ENCODE measurements at regions not wholly inside any gene's neighbourhood (a gene's known extent, or its start where the extent isn't known, plus 50 kb on each side); places are given as distances from the start of the nearest gene placed in this dataset.

DNA sequence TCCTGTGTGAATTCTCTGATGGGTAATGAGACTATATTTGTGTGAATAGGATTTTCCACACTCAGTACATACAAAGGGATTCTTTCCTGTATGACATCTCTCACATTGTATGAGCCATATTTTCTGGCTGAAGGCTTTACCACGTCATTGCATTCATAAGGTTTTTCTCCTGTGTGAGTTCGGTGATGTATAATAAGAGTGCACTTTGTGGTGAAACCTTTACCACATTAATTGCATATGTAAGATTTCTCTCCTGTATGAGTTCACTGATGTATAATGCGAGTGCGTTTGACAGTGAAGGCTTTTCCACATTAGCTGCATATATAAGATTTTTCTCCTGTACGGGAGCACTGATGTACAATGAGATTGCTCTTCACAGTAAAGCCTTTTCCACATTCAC is 455.4 kb upstream of the CNTN5 start:
- H3K4me1 Mint-ChIP-seq (ENCODE audit: low read depth): peaks cover 1% of the 10 kb centered on the region
- H3K36me3 Mint-ChIP-seq (ENCODE audit: insufficient read depth): no peaks in the 10 kb centered on the region
- H3K27ac Mint-ChIP-seq: no peak overlapping the region
- no peak overlapping the region for H3K4me3 Mint-ChIP-seq (ENCODE audit: low read depth)
- TF ChIP-seq, protein P1, sequence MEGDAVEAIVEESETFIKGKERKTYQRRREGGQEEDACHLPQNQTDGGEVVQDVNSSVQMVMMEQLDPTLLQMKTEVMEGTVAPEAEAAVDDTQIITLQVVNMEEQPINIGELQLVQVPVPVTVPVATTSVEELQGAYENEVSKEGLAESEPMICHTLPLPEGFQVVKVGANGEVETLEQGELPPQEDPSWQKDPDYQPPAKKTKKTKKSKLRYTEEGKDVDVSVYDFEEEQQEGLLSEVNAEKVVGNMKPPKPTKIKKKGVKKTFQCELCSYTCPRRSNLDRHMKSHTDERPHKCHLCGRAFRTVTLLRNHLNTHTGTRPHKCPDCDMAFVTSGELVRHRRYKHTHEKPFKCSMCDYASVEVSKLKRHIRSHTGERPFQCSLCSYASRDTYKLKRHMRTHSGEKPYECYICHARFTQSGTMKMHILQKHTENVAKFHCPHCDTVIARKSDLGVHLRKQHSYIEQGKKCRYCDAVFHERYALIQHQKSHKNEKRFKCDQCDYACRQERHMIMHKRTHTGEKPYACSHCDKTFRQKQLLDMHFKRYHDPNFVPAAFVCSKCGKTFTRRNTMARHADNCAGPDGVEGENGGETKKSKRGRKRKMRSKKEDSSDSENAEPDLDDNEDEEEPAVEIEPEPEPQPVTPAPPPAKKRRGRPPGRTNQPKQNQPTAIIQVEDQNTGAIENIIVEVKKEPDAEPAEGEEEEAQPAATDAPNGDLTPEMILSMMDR (IDR thresholded peaks at IDR 0.05; ENCODE audit: unreplicated experiment): no peak
- H3K9me3 Mint-ChIP-seq (ENCODE audit: low read depth): no peaks in the 10 kb centered on the region
- DNase-seq (ENCODE audit: low spot score, unreplicated experiment): no peak
- no peaks in the 10 kb centered on the region for H3K27me3 Mint-ChIP-seq

DNA sequence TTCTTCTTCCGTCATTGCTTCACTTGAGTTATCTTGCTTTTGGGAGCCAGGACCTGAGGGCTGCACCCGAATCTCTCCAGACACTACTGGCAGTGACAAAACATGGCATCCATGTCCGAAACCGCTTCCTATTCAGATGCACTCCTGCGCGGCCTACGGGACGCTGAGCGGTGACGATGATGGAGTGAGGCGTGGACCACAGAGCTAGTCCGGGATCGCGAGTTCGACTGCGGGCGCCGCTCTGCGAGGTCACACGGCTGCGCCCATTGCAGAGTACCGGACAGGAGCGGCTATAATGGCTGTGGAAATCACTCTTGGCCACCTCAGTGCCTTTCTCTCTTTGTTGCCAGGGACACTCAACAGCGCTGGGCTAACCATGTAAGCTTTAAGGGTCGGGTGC is 453.8 kb upstream of the CNTN5 start:
- Mint-ChIP-seq H3K36me3 (ENCODE audit: insufficient read depth) (no peaks in the 10 kb centered on the region), H3K27me3 (no peaks in the 10 kb centered on the region), H3K4me3 (ENCODE audit: low read depth) (no peak overlapping the region)

DNA sequence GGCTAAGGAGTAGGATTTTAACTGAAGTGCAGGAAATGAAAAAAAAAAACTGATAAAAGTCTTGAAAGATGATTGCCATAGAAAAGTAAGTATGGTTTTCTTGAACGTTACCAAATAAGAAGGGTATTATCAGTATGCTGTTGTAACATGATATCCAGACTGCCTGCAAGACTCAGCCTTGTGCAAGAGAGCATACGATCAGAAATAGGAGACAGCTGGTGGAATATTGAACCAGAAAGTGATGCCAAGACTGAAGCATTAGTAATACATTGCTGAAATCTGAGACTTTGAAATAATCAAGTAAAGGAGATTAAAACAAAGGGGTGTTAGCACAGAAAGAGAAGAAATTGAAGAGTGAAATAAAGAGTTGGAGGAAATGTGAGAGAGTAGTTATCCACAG is 452.7 kb upstream of the CNTN5 start:
- no peak for DNase-seq (ENCODE audit: low spot score, unreplicated experiment)
- Mint-ChIP-seq H3K9me3 (ENCODE audit: low read depth) (no peaks in the 10 kb centered on the region), H3K36me3 (ENCODE audit: insufficient read depth) (no peaks in the 10 kb centered on the region), H3K27me3 (no peaks in the 10 kb centered on the region), H3K27ac (no peak overlapping the region), H3K4me1 (ENCODE audit: low read depth) (peaks cover 1% of the 10 kb centered on the region), H3K4me3 (ENCODE audit: low read depth) (no peak overlapping the region)
- TF ChIP-seq, protein P1 (IDR thresholded peaks at IDR 0.05; ENCODE audit: unreplicated experiment): no peak

More for the DNA sequence above, 453.8 kb upstream of the CNTN5 start:
- Mint-ChIP-seq H3K9me3 (ENCODE audit: low read depth) (no peaks in the 10 kb centered on the region), H3K27ac (no peak overlapping the region), H3K4me1 (ENCODE audit: low read depth) (peaks cover 1% of the 10 kb centered on the region)
- TF ChIP-seq, protein P1 (IDR thresholded peaks at IDR 0.05; ENCODE audit: unreplicated experiment): no peak
- DNase-seq (ENCODE audit: low spot score, unreplicated experiment): no peak

DNA sequence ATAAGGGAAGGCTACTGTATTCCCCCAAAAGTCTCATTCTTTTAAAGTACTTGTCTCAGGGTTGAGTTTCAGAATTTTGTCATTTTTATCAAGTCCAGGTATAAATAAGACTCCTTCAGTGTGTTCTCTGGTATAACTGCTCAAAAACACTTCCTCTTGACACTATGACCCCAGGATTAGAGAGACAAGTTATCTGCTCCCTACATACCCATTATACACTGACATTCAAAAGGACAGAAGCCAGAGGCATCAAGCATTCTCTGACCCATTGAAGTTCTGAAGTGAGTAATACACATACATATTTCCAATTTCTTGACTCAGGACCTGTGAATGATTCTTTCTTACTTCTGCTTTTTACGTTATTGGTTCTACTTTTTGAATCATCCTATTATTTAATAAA is 447.8 kb upstream of the CNTN5 start:
- TF ChIP-seq, protein P1 (IDR thresholded peaks at IDR 0.05; ENCODE audit: unreplicated experiment): no peak
- H3K36me3 Mint-ChIP-seq (ENCODE audit: insufficient read depth): no peaks in the 10 kb centered on the region
- no peak overlapping the region for H3K27ac Mint-ChIP-seq
- no peak for DNase-seq (ENCODE audit: low spot score, unreplicated experiment)
- no peaks in the 10 kb centered on the region for H3K27me3 Mint-ChIP-seq
- H3K4me3 Mint-ChIP-seq (ENCODE audit: low read depth): no peak overlapping the region
- peaks cover 1% of the 10 kb centered on the region for H3K4me1 Mint-ChIP-seq (ENCODE audit: low read depth)
- no peaks in the 10 kb centered on the region for H3K9me3 Mint-ChIP-seq (ENCODE audit: low read depth)

DNA sequence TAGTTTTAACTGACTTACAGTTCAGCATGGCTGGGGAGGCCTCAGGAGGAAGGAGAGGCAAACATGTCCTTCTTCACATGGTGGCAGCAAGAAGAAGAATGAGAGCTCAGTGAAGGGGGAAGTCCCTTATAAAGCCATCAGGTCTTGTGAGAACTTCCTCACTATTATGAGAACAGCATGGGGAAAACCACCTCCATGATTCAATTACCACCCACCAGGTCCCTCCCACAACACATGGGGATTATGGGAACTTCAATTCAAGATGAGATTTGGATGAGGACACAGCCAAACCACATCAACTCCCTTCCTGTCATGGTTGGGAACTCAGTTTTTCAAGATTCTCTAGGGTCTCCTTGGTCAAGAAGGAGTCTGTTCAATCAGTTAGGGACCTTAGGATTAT is 432.9 kb upstream of the CNTN5 start:
- Mint-ChIP-seq H3K9me3 (ENCODE audit: low read depth) (peaks cover 4% of the 10 kb centered on the region), H3K27ac (no peak overlapping the region), H3K4me1 (ENCODE audit: low read depth) (no peaks in the 10 kb centered on the region), H3K4me3 (ENCODE audit: low read depth) (no peak overlapping the region), H3K36me3 (ENCODE audit: insufficient read depth) (no peaks in the 10 kb centered on the region), H3K27me3 (no peaks in the 10 kb centered on the region)
- no peak for DNase-seq (ENCODE audit: low spot score, unreplicated experiment)
- TF ChIP-seq, protein P1 (IDR thresholded peaks at IDR 0.05; ENCODE audit: unreplicated experiment): no peak

Data from progenitor cell of endocrine pancreas (in vitro differentiated cells).